ENCODE measurements at regions not wholly inside any gene's neighbourhood (a gene's known extent, or its start where the extent isn't known, plus 50 kb on each side); places are given as distances from the start of the nearest gene placed in this dataset.
"Not testable (repeated sequence)": the region's sequence is repeated elsewhere in the genome, so short reads cannot be mapped to it uniquely, and the experiment has no call there.

GRCh38 chr2:64799592-64800252 is 146.0 kb upstream of the SERTAD2 start:
- peak; percentile 43 for DNase-seq

- no peak for DNase-seq
Observed at GRCh38 chr2:64803776-64804175, 150.1 kb upstream of the SERTAD2 start.

- DNase-seq, result no peak
Observed at GRCh38 chr2:64804651-64805050, 150.9 kb upstream of the SERTAD2 start.

GRCh38 chr2:64807417-64807816 is 153.7 kb upstream of the SERTAD2 start:
- no peak for DNase-seq

GRCh38 chr2:64808092-64808491 is 154.4 kb upstream of the SERTAD2 start:
- no peak for DNase-seq

- no peak for DNase-seq
Observed at GRCh38 chr2:64808754-64809153, 155.0 kb upstream of the SERTAD2 start.

- DNase-seq, result no peak
Observed at GRCh38 chr2:64809216-64809615, 155.5 kb upstream of the SERTAD2 start.

- DNase-seq, result no peak
Observed at GRCh38 chr2:64812285-64812684, 158.6 kb upstream of the SERTAD2 start.

- DNase-seq, result no peak
Observed at GRCh38 chr2:64814007-64814406, 160.3 kb upstream of the SERTAD2 start.

- not testable (repeated sequence) for DNase-seq
Observed at GRCh38 chr2:64816526-64816925, 162.8 kb upstream of the SERTAD2 start.

- no peak for DNase-seq
Observed at GRCh38 chr2:64817453-64817852, 163.7 kb upstream of the SERTAD2 start.

GRCh38 chr2:64818664-64819060 is 164.9 kb upstream of the SERTAD2 start:
- DNase-seq, result no peak

- no peak for DNase-seq
Observed at GRCh38 chr2:64819361-64819760, 165.6 kb upstream of the SERTAD2 start.

GRCh38 chr2:64819774-64820688 is 166.3 kb upstream of the SERTAD2 start:
- no peak for DNase-seq

- DNase-seq, result no peak
Observed at GRCh38 chr2:64820901-64821300, 167.2 kb upstream of the SERTAD2 start.

- DNase-seq, result no peak
Observed at GRCh38 chr2:64823794-64824193, 165.4 kb upstream of the SLC1A4 start.

- no peak for DNase-seq
Observed at GRCh38 chr2:64825831-64826491, 163.2 kb upstream of the SLC1A4 start.

- DNase-seq, result no peak
Observed at GRCh38 chr2:64826703-64827102, 162.5 kb upstream of the SLC1A4 start.

- no peak for DNase-seq
Observed at GRCh38 chr2:64828261-64828660, 160.9 kb upstream of the SLC1A4 start.

- DNase-seq, result no peak
Observed at GRCh38 chr2:64829525-64829924, 159.7 kb upstream of the SLC1A4 start.

GRCh38 chr2:64831134-64831976 is 157.8 kb upstream of the SLC1A4 start:
- DNase-seq, result no peak

- no peak for DNase-seq
Observed at GRCh38 chr2:64831977-64832328, 157.2 kb upstream of the SLC1A4 start.

- no peak for DNase-seq
Observed at GRCh38 chr2:64832936-64833335, 156.3 kb upstream of the SLC1A4 start.

Data from NCI-H2029 (cell line).